Erythroblast (primary cell): ENCODE measurements at regions not wholly inside any gene's neighbourhood (a gene's known extent, or its start where the extent isn't known, plus 50 kb on each side); places are given as distances from the start of the nearest gene placed in this dataset.

Source experiments
- DNase-seq, 2 experiments: peaks; one replicate each; lab custom pipeline; 2025; lab: John Stamatoyannopoulos, UW
- GATA1 ChIP-seq: IDR thresholded peaks from 2 replicates; pipeline ENCODE4 v1.6.1; 2011; ENCODE audit warnings: low read depth, mild to moderate bottlenecking, control low read depth, low read length, moderate library complexity
- POLR2A ChIP-seq: IDR thresholded peaks from 2 replicates; pipeline ENCODE4 v1.6.1; 2011; ENCODE audit warnings: mild to moderate bottlenecking, low read length

DNA sequence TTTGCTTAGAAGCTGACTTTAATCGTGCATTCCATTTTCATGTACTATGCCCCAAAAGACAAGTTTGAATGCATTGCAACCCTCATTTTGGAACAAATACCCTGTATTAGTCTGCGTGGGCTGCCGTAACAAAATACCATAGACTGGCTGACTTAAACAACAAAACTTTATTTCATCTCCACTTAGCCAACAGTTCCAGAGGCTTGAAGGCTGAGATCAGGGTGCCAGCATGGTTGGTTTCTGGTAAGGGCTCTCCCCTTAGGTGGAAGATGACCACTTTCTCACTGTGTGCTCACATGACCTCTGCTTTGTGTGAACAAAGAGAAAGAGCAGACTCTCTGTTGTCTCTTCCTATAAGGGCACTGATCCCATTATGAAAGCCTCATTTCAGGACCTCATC is 431.7 kb upstream of the MAP3K7 start:
- DNase-seq: no peak
- TF ChIP-seq GATA1: no peak
- no peak for TF ChIP-seq POLR2A

- DNase-seq: no peak
- TF ChIP-seq POLR2A (no peak), GATA1 (no peak)
Observed at GRCh38 chr6:91013511-91013910, 426.6 kb upstream of the MAP3K7 start.

- no peak for DNase-seq
- TF ChIP-seq POLR2A (no peak), GATA1 (no peak)
Observed at GRCh38 chr6:90997076-90997475, 410.2 kb upstream of the MAP3K7 start.

DNA sequence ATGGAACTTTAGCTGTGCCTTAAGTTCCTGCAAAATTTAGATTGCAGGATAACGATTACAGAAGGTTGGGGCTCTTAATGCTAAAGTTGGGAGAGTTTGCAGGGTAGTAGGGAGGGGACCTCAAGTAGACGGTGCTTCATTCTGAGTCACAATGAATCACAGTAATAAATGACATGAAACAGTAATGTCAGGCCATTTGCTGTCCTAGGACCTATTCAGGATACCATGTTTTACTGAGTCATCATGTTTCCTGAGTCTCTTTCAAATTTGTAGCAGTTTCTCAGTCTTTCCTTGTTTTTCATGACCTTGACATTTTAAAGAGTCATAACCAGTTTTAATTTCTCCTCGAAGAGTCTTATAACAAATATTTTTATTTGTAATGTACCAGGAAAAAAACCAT is 406.9 kb upstream of the MAP3K7 start:
- TF ChIP-seq POLR2A (no peak), GATA1 (no peak)

DNA sequence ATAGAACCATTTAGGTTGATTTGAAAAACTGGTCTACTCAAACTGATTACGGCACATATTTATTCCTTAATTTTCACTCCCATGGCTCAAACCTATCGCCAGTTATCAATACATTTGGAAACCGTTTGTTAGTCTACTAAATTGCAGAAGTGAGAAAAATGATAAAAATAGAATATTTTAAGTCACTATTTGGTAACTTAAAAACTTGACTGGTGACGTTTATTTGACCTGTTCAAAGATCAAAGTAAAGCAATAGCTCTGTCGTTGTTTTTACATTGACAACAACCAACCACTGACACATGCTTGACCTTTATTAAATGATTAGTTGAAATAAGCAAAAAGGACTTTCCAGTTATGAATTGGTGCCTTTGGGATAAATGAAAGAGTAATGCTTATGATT is 402.9 kb upstream of the MAP3K7 start:
- no peak for DNase-seq
- TF ChIP-seq POLR2A (no peak), GATA1 (no peak)

More for the DNA sequence above, 406.9 kb upstream of the MAP3K7 start:
- DNase-seq: no peak

GRCh38 chr6:90984066-90984465 is 397.2 kb upstream of the MAP3K7 start:
- DNase-seq: no peak
- TF ChIP-seq GATA1 (no peak), POLR2A (no peak)

DNA sequence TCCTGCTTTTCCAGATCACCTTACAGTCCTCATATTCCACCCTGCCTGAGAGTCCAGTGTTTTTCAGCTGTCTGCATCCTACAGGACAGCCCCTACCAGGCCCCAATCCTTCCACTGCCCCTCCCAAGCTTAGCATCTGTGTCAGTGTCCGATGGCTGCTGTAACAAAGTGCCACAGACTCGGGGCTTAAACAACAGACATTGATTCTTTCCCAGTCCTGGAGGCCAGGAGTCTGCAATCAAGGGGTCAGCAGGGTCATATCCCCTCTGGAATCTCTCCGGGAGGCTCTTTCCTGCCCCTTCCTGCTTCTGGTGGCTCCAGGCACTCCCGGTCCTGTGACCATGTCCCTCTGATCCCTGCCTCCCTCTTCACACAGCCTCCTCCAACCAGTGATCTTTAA is 396.6 kb upstream of the MAP3K7 start:
- no peak for TF ChIP-seq GATA1
- no peak for TF ChIP-seq POLR2A
- DNase-seq: no peak

GRCh38 chr6:90982581-90982980 is 395.7 kb upstream of the MAP3K7 start:
- DNase-seq: no peak
- TF ChIP-seq GATA1 (no peak), POLR2A (no peak)

GRCh38 chr6:90982051-90982450 is 395.2 kb upstream of the MAP3K7 start:
- TF ChIP-seq GATA1 (no peak), POLR2A (no peak)
- DNase-seq: no peak

DNA sequence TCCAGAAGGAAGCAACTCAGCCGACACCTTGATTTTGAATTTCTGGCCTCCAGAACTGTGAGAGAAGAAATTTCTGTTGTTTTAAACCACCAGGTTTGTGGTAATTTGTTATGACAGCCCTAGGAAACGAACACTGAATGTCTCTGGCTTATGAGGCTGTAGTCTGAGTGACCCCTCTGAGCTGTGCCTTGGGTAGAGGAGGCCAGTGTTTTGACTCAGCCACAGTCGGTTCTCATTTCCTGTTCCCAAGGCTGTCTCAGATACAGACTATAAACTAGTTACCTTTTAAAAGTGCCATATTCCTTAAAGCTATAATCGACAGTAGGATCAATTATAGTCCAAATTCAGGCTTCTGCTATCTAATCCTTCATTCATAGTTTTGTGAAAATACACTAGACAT is 391.2 kb upstream of the MAP3K7 start:
- no peak for TF ChIP-seq POLR2A
- no peak for DNase-seq

- no peak for DNase-seq
- no peak for TF ChIP-seq POLR2A
- no peak for TF ChIP-seq GATA1
Observed at GRCh38 chr6:90977513-90977912, 390.6 kb upstream of the MAP3K7 start.

GRCh38 chr6:90976341-90976740 is 389.5 kb upstream of the MAP3K7 start:
- no peak for TF ChIP-seq GATA1
- TF ChIP-seq POLR2A: no peak
- no peak for DNase-seq

GRCh38 chr6:90975741-90976140 is 388.9 kb upstream of the MAP3K7 start:
- DNase-seq: no peak
- TF ChIP-seq POLR2A (no peak), GATA1 (no peak)

GRCh38 chr6:90973188-90973587 is 386.3 kb upstream of the MAP3K7 start:
- DNase-seq: no peak
- TF ChIP-seq GATA1 (no peak), POLR2A (no peak)

DNA sequence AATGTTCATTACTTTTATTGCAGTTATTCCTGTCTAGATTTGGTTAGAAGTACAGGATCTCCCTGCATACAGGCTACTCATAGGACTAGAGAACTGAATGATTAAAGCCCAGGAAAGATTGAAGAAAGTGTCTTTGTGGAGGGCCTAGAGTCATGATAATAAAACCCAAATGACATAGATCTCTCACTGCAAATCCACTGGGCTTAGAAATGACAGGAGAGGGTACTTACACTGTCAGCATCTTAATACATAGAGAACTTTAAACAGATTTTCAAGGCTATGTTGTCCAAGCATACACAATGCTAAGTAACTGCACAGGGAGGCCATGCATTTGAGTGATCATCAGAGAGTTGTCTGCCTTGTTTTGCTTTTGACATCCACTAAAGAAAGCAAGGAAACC is 383.8 kb upstream of the MAP3K7 start:
- DNase-seq: no peak
- TF ChIP-seq GATA1: no peak
- TF ChIP-seq POLR2A: no peak

DNA sequence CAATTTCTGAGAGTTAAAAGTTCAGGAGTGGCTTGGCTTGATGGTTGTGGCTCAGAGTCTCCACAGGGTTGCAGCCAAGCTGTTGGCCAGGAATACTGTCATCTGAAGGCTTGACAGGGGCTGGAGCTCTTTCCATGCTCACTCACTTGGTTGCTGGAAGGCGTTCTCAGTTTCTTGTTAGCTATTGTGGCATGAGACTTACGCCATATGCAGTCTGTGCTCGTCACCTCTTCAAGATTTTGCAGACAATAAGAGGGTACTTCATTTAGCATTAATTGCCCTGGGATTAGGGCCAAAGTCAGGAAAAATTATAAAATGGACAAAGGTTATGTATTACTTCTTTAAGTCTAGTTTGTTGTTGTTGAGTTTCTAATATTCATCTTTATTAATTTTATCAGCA is 380.6 kb upstream of the MAP3K7 start:
- TF ChIP-seq POLR2A (no peak), GATA1 (no peak)
- DNase-seq: no peak
